RCC 7860 (cell line): ENCODE measurements at regions not wholly inside any gene's neighbourhood (a gene's known extent, or its start where the extent isn't known, plus 50 kb on each side); places are given as distances from the start of the nearest gene placed in this dataset.
"Not testable (repeated sequence)": the region's sequence is repeated elsewhere in the genome, so short reads cannot be mapped to it uniquely, and the experiment has no call there.

Experiments
- DNase-seq: peaks from one replicate; pipeline ENCODE4 v3.0.0-alpha.2; 2015; ENCODE audit warnings: low spot score
- FAIRE-seq: peaks from 2 replicates; lab custom pipeline; 2012; peaks lifted over from hg19 to GRCh38; lab: Jason Lieb, UNC

DNA sequence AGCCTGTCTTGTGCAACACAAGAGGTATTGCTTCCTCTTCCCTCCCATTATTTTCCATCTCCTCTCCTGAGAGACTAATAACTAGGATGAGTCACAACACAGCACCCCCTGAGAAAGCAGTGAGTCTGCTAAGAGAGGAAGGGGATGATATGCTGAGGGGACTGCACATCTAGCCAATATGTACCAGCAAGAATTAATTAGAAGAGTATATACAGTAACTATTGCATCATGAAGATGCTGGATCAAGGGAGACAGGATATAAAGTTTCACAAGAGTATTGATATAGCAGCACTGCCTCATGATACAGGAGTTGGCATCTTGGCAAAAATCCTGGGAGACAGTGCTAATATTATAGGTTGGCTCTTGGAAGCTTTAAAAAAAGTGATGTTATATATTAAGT lies 289.9 kb upstream of the RBMS1 start:
- no peak for FAIRE-seq
- no peak for DNase-seq

DNA sequence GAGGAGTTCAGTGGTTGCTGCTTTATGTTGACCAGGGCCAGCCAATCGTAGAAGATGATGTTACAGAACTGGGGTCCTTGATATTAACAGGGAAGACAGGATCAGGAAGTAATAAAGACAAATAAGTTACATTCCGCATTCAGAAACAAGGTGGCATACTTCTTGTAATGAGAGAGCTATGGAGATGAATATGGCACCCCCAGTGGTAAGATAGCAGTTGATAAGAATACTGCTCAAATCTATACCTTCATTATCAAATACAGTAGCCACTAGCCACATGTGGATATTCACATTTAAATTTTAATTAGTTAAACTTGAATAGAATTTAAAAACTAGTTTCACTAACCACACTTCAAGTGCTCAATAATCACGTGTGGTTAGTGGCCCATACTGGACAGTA lies 290.4 kb upstream of the RBMS1 start:
- DNase-seq, result no peak
- no peak for FAIRE-seq

DNA sequence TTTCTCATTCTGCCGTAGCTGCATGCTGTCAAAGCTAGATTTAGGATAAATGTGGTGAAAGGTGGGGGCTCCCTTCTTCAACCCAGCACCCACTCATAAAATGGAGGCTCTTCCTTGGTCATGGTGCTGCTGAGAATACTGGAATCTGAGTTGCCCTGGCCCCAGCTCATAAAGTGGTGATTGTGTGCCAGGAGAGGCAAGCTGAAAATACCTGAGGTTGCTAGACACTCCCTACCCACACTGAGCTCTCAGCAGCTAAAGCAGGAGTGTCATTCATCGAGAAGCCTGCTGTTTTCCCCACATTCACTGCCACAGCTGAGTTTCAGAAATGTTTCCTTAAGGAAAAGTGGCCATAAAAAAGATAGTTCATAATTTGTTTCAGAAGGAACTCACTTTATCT lies 297.1 kb upstream of the RBMS1 start:
- DNase-seq, result no peak

DNA sequence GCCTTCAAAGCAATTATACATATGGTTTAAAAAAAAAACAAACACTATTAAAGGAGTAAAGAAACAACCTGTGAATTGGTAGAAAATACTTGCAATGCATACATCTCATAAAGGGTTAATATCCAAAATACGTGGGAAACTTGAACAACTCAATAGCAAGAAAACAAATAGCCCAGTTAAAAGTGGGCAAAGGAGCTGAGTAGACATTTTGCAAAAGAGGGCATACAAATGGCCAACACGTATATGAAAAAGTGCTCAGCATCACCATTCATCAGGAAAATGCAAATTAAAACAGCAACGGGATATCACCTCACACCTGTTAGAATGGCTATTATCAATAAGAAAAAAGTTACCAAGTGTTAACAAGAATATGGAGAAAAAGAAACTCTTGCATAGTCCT lies 298.3 kb upstream of the RBMS1 start:
- no peak for DNase-seq
- no peak for FAIRE-seq

More for the DNA sequence above, 297.1 kb upstream of the RBMS1 start:
- no peak for FAIRE-seq

DNA sequence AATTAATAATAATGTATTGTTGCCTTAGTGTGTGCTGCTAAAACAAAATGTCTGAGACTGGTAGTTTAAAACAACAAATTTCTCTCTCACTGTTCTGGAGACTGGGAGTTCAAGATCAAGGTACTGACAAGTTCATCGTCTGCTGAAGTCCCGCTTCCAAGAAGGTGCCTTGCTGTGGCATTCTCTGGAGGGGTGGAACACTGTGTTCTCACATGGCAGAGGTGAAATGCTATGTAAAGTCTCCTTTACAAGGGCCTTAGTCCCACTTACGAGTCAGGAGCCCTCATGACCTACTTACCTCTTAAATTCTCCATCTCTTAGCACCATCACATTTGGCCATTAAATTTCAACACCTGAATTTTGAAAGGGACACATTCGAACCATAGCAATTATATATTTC lies 299.2 kb upstream of the RBMS1 start:
- no peak for DNase-seq
- no peak for FAIRE-seq

DNA sequence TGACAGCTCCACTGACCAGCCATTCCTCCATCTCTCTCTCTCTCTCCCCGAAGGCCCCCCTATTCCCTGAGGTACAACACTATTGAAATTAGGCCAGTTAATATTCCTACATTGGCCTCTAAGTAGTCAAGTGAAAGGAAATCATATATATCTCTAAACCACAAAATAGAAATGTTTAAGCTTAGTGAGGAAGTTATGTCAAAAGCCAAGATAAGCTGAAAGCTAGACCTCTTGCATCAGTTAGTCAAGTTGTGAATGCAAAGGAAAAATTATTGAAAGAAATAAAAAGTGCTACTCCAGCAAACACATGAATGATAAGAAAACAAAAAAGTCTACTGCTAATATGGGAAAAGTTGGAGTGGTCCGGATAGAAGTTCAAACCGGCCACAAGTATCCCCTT lies 301.3 kb upstream of the RBMS1 start:
- DNase-seq (no peak), FAIRE-seq (no peak)

DNA sequence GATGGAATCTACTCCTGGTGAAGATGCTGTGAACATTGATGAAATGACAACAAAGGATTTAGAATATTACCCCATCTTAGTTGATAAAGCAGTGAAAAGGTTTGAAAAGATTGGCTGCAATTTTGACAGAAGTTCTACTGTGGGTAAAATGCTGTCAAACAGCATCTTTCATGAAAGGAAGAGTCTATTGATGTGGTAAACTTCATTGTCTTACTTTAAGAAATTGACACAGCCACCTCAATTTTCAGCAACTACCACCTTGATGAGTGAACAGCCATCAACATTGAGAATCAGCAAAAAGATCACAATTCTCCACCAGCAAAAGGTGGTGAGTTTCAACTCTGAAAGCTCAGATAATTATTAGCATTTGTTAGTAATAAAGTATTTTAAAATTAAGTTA lies 310.3 kb upstream of the RBMS1 start:
- DNase-seq (no peak), FAIRE-seq (no peak)

DNA sequence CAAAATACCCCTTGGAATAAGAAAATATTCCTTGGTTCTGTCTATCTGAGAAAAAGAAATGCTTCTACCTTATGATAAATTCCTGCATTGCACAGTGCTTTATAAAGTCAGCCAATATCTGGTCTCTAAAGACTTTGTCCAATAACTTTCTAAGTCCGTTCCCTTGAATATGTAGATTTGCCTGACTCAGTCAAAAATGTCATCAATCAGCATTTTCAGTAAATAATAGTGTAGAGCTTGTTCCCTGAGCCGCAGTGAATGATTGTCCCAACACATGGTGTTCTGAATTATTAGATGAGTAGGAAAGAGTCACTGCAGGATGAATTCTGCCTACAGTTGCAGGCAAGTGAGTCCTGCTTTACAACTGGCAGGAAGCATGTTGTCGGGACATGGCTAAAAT lies 316.8 kb upstream of the RBMS1 start:
- no peak for DNase-seq
- no peak for FAIRE-seq

DNA sequence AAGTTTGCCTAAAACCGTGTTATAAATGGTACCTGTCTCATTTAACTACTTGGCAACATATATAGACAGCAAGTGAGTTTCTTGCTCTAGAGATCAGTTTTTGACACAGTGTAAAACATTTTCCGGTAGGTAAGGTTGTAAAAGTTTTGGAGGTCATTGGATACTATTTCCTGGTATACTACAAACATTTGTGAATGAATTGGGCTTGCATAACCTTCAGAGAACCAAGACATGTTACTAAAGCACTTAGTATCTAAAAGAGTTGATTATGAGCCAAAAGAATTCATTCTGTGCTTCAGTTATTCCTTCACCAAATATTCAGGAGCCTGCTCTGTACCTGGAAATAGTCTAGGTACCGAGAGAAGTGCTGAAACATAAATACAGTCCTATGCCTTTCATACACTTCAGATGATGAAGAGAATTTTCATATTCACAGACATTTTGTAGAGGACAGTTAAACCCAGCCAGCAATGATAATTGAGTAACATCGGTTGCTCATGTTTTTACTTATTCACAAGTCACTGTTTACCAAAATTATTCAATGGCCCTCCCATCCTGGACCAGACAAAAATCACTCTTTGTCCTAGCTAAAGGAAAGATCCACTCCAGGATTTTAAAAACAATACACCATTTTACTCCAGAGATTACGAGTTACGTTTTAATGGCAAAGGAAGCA lies 319.4 kb upstream of the RBMS1 start:
- no peak for DNase-seq
- FAIRE-seq, result no peak

DNA sequence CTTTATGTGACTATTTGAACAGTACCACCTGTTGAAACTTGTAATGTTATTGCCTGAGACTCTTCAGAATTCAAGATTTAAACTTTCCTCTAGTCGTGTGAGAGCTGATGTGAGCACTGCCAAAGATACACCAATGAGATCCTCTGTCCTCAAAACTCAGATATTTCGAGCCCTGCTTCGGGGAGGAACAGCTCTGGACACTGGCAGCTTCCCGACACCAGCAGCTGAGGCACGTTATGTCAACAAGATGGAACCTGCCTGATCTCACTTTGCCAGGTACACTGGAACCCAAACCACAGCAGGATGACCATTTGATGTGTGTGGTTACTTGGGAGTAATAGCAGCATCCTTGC lies 319.9 kb upstream of the RBMS1 start:
- no peak for DNase-seq
- no peak for FAIRE-seq

DNA sequence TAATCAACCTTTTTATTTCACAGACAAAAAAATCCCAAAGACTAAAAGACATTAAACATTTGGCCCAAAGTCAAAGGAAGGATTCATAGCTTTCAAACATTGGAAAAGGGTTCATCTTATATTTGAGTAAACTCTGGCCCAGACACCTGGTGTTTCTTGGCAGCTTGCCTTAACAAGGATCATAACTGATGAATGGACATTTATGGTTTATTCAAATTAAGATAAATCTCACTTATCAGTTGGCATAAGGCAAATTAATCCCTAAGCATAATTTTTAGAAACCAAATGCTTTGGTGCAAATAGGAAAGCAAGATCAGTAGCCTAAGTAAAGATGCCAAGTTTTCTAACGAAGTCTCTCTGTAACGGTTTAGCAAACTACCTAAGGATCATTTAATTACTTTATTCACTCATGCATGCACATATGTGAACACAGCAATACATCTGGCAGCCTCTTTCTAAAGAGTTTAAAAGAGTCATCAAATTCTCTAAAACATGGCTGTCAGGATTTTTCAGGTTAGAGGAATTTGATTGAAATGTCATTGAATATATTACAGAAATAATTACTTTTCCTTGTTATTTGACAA lies 323.4 kb upstream of the RBMS1 start:
- DNase-seq (no peak), FAIRE-seq (no peak)

DNA sequence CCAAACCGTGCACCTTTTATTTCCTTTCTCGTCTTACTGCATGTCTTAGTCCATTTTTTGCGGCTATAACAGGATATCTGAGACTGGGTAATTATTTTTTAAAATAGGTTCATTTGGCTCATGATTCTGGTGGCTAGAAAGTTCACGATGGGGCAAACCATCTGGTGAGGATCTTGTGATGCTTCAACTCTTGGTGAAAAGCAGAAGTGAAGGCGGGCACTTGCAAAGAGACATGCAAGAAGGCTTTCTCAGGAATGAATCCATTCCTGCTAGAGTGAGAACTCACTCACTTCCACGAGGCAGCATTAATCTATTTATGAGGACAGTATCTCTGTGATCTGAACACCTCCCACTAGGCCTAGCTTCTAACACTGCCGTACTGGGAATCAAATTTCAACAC lies 327.1 kb upstream of the RBMS1 start:
- DNase-seq (no peak), FAIRE-seq (no peak)

DNA sequence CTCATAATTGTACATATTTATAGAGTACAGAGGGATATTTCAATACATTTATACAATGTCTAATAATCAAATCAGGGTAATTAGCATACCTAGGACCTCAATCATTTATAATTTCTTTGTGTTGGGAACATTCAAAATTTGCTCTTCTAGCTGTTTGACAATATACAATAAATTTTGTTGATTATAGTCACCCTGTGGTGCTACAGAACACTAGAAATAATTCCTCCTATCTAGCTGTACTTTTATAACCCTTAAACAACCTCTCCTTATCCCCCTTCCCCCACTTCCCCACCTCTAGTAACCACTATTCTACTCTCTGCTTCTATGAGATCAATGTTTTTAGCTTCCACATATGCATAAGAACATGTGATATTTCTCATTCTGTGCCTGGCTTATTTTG lies 328.4 kb upstream of the RBMS1 start:
- no peak for DNase-seq
- FAIRE-seq, result no peak

DNA sequence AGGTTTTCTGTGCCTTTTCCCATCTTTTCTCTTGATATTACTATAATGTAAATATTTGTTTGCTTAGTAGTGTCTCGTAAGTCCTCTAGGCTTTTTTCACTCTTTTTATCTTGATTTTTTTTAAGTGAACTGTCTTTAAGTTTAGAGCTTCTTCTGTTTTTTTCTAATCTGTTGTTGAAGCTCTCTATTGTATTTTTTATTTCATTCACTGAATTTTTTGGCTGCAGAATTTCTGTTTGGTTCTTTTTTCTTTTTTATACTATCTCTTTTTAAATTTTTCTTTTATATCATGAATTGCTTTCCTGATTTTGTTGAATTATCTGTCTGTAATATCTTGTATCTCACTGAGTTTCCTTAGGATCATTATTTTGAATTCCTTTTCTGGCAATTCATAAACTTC lies 331.8 kb upstream of the RBMS1 start:
- FAIRE-seq (no peak), DNase-seq (no peak)

DNA sequence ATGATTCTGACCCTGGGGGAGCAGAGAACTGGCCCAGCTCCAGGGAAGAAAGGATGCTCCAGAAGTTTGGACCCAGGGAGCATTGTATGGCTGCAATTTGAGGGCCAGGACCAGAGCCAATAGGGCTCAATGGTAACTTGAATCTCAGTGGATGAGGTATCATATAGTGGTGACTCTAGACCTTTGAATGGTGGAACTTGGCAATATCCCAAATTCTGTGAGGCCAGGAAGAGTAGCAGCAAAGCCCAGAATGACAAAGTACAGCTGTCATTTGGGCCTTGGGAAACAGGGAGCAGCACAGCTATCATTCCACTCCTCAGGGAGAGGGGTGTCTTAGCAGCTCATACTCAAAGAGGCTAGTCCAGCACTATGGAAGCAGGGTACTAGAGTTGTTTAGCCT lies 332.9 kb upstream of the RBMS1 start:
- FAIRE-seq (no peak), DNase-seq (no peak)

DNA sequence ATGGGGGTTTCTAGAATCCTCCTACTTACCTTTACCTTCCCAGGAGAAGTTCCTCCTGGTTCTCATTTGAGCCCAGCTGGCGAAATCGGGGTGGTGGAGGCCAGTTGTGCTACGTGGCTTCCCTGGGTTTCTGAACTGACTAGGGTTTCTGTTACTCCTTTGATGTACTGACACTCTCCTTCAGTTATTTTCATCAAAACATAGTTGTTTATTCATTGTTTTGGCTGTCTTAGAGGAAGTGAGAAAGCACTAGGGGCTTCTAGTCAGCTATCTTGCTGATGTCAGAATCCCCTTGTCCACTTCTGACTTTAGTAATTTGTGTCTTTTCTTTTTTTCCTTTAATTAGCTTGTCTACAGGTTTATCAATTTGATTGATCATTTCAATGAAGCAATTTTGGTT lies 332.2 kb upstream of the TANK start:
- DNase-seq, result no peak
- FAIRE-seq, result no peak

DNA sequence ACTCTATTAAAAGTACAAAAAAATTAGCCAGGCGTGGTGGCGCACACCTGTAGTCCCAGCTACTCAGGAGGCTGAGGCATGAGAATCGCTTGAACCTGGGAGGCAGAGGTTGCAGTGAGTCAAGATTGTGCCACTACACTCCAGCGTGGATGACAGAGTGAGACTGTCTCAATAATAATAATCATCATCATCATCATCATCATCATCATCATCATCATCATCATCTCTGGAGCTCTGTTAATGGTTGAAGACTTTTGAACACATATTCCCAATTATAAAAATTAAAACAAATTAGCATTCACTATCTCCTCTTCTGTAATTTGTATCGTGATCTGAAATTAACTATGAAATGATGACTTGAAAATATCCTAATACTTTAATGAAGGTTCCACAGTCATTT lies 327.8 kb upstream of the TANK start:
- FAIRE-seq, DNase-seq: not testable (repeated sequence)

DNA sequence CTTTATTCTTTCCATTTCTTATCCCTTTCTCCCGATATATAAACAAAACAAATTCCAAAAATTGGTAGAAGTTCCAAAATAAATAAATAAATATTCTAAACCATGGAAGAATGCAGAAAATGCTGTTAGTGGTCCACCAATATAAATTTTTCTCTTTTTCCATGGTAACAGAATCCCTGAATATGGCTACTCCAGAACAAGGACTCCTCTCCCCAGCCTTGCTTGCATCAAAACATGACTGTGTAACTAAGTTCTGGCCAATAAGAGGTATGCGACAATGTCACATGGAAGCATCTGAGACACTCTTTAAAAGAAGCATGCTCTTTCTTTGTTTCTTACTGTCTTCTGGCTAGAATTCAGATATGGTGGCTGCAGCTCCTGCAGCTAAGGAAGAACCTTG lies 325.1 kb upstream of the TANK start:
- FAIRE-seq, result no peak
- no peak for DNase-seq

DNA sequence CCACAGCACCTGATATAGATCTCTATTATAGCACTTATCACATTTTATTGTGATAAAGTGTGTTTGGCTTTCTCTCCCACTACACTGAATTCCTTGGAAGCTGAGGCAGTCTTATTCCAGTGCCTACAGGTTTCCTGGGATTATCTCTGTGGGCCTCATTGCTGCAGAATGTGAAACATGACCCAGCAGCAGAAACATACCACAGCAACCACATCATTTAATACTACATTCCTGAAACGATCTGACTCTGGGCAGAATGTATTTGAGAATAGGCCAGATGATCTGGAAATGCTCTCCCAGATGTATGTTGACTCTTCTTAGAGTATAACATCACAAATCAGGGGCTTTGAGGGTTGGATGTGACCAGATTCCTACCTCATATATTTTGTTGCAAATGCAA lies 323.5 kb upstream of the TANK start:
- peak; percentile 61 for DNase-seq
- FAIRE-seq, result peak; percentile 69

DNA sequence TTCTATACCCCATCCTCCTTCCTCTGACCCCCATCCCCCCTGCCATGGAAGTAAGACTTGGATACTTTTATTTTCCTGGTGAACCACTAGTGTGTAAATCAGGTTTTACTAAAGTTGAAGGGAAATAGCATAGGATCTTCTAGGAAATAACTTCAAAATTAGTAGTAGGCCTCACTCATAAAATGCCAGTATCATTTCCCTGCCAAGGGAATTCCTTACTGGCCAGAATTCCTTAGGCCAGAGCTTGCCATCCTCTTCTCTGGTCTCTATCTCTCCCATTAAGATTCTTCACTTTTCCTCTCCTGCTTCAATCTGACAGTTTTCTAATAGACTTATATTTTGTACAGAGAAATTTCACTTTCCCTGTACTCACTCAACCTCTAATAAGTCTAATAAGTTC lies 322.8 kb upstream of the TANK start:
- DNase-seq (no peak), FAIRE-seq (no peak)

DNA sequence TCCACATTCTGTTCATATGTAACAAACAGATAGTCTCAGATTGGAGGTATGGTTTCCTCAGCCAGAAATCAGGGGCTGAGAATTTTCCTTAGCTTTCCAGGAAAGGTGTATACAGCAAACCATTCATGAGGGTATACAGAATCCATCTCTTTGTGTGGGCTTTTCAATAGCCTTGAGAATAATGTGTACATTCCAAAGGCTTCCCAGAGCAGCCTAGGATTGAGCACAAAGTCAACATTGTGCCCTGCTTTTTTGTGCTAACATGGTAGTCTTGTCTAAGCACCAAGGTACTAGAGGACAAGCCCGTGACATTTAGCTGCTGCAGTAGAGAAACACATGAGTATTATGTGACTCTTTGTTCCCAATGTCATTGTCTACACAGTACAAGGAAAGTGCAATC lies 322.1 kb upstream of the TANK start:
- DNase-seq (no peak), FAIRE-seq (no peak)

DNA sequence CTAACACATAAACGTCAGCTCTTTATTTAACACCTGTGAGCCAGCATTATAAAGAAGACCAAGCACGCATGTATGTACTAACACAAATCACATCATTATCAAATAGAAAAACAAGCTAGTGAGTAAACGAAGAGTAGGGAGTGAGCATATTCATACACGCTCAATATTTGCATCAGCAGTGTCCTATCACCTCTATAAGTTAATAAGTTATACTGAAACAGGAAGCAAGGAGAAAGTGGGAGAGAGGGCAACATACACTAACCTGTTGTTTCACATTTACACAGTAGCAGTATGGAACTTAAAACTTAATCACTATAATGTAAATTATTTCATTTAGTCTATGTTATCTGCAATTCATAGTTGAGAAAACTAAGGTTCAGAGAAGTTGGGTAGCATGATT lies 321.5 kb upstream of the TANK start:
- no peak for DNase-seq

DNA sequence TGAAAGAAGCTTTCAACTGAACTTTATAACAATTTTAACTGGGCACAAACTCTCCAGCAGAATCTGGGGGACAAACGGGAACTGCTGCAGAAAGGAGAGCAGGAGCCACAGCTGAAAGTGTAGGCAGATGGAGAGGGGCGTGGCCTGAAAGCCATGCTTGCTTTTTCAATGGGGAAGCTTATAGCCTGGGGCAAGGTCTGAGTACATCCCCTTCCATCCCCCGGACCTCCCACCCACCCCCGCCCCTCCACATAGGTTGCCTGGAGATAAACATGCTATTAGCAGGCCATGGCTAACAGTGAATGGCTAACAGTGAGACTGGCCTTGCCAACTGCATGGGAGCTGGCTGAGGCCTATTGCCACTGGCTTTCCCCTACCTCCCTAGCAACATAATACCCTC lies 317.9 kb upstream of the TANK start:
- DNase-seq (no peak), FAIRE-seq (no peak)

More for the DNA sequence above, 321.5 kb upstream of the TANK start:
- no peak for FAIRE-seq
